ENCODE measurements at regions not wholly inside any gene's neighbourhood (a gene's known extent, or its start where the extent isn't known, plus 50 kb on each side); places are given as distances from the start of the nearest gene placed in this dataset.

GRCh38 chr10:29694121-29694520 is 59.4 kb upstream of the SVIL start:
- 88% methylated on average over 3 of the region's 3 CpGs for WGBS (ENCODE audit: low lambda C conversion rate)
- ATAC-seq (no peak), DNase-seq (ENCODE audit: low spot score) (no peak), FAIRE-seq (no peak)
- no peak overlapping the region for H3K27ac ChIP-seq (ENCODE audit: extremely low read length, insufficient read depth, low read length)
- H4K20me1 ChIP-seq (ENCODE audit: insufficient read depth, low read length) = no peaks in the 10 kb centered on the region
- no peak overlapping the region for H3K9ac ChIP-seq (ENCODE audit: insufficient read depth, low read depth, low read length)
- ChIA-PET POLR2A (no interaction called here), CTCF (ENCODE audit: low intra/inter-chr PET ratio, low total read pairs) (no interaction called here)
- no peaks in the 10 kb centered on the region for H3K36me3 ChIP-seq (replicated peaks in 1 of 2; ENCODE audit: control insufficient read depth in 1 of 2, insufficient read depth in 2 of 2, low read length in 2 of 2)
- TF ChIP-seq ZGPAT (CRISPR knock-in tag; IDR thresholded peaks at IDR 0.05) (no peak), TMF1 (CRISPR knock-in tag; IDR thresholded peaks at IDR 0.05; ENCODE audit: low read depth) (no peak), NFKB2 (CRISPR knock-in tag; IDR thresholded peaks at IDR 0.05; ENCODE audit: borderline replicate concordance) (no peak), ZNF558 (CRISPR knock-in tag; IDR thresholded peaks at IDR 0.05; ENCODE audit: borderline replicate concordance) (no peak), SIN3A (IDR thresholded peaks at IDR 0.05; ENCODE audit: borderline replicate concordance, low read depth, low read length) (no peak), SP1 (IDR thresholded peaks at IDR 0.05) (no peak), SP1 (CRISPR knock-in tag; IDR thresholded peaks at IDR 0.05) (no peak)
- H3K79me2 ChIP-seq (ENCODE audit: insufficient read depth, low read length) = peaks cover 3% of the 10 kb centered on the region
- H3K4me2 ChIP-seq (ENCODE audit: low read depth, low read length) = no peak overlapping the region
- in situ Hi-C loops (cut with HindIII; ENCODE audit: extremely low pct_ligation_motif_present, low pct_unique_long_range_greater_than_20kb) = no loop called here
- H3K4me3 ChIP-seq (replicated peaks in 1 of 3; ENCODE audit: insufficient read depth in 1 of 3, low read depth in 2 of 3, low read length in 3 of 3) = no peak overlapping the region
- no peak overlapping the region for H2AFZ ChIP-seq (ENCODE audit: low read length)
- BruUV-seq (replicated peaks) = no TSS peak
- H3K4me1 ChIP-seq (ENCODE audit: insufficient read depth, low read length) = peaks cover 4% of the 10 kb centered on the region; the same call in 1 of the 2 replicates
- H3K9me3 ChIP-seq (ENCODE audit: low read length) = no peaks in the 10 kb centered on the region
- intact Hi-C loops (cut with micrococcal nuclease; ENCODE audit: unreplicated experiment) = no loop called here
- no peaks in the 10 kb centered on the region for H3K27me3 ChIP-seq (ENCODE audit: control insufficient read depth in 1 of 2, insufficient read depth in 2 of 2, low read length in 2 of 2)

GRCh38 chr10:29692121-29692539 is 57.4 kb upstream of the SVIL start:
- ATAC-seq (no peak), DNase-seq (ENCODE audit: low spot score) (no peak), FAIRE-seq (no peak)
- H3K4me2 ChIP-seq (ENCODE audit: low read depth, low read length) = no peak overlapping the region
- no peaks in the 10 kb centered on the region for H3K9me3 ChIP-seq (ENCODE audit: low read length)
- H3K27ac ChIP-seq (ENCODE audit: extremely low read length, insufficient read depth, low read length) = no peak overlapping the region
- H3K79me2 ChIP-seq (ENCODE audit: insufficient read depth, low read length) = peaks cover 3% of the 10 kb centered on the region
- intact Hi-C loops (cut with micrococcal nuclease; ENCODE audit: unreplicated experiment) = no loop called here
- no peak overlapping the region for H3K9ac ChIP-seq (ENCODE audit: insufficient read depth, low read depth, low read length)
- H3K4me3 ChIP-seq (replicated peaks in 1 of 3; ENCODE audit: insufficient read depth in 1 of 3, low read depth in 2 of 3, low read length in 3 of 3) = no peak overlapping the region
- peaks cover 8% of the 10 kb centered on the region; the same call in 1 of the 2 replicates for H3K4me1 ChIP-seq (ENCODE audit: insufficient read depth, low read length)
- WGBS (ENCODE audit: low lambda C conversion rate) = 94% methylated on average over 5 of the region's 5 CpGs
- ChIA-PET CTCF (ENCODE audit: low intra/inter-chr PET ratio, low total read pairs) (no interaction called here), POLR2A (no interaction called here)
- no peaks in the 10 kb centered on the region for H3K36me3 ChIP-seq (replicated peaks in 1 of 2; ENCODE audit: control insufficient read depth in 1 of 2, insufficient read depth in 2 of 2, low read length in 2 of 2)
- no peak overlapping the region for H2AFZ ChIP-seq (ENCODE audit: low read length)
- H3K27me3 ChIP-seq (ENCODE audit: control insufficient read depth in 1 of 2, insufficient read depth in 2 of 2, low read length in 2 of 2) = no peaks in the 10 kb centered on the region
- no TSS peak for BruUV-seq (replicated peaks)
- H4K20me1 ChIP-seq (ENCODE audit: insufficient read depth, low read length) = no peaks in the 10 kb centered on the region
- in situ Hi-C loops (cut with HindIII; ENCODE audit: extremely low pct_ligation_motif_present, low pct_unique_long_range_greater_than_20kb) = no loop called here
- TF ChIP-seq TAF15 (IDR thresholded peaks at IDR 0.05; ENCODE audit: low read depth, low read length, poor library complexity, severe bottlenecking) = no peak
- no peak for TF ChIP-seq NR2C2 (CRISPR knock-in tag; IDR thresholded peaks at IDR 0.05; ENCODE audit: borderline replicate concordance)
- no peak for TF ChIP-seq SKIL (CRISPR knock-in tag; IDR thresholded peaks at IDR 0.05; ENCODE audit: borderline replicate concordance)
- no peak for TF ChIP-seq ZNF784 (CRISPR knock-in tag; IDR thresholded peaks at IDR 0.05; ENCODE audit: borderline replicate concordance)
- TF ChIP-seq ZNF557 (CRISPR knock-in tag; IDR thresholded peaks at IDR 0.05) = no peak
- no peak for TF ChIP-seq MIER2 (CRISPR knock-in tag; IDR thresholded peaks at IDR 0.05)
- no peak for TF ChIP-seq ZNF460 (CRISPR knock-in tag; IDR thresholded peaks at IDR 0.05; ENCODE audit: borderline replicate concordance)
- no peak for TF ChIP-seq ZFP90 (CRISPR knock-in tag; IDR thresholded peaks at IDR 0.05; ENCODE audit: borderline replicate concordance)
- TF ChIP-seq ZNF296 (CRISPR knock-in tag; conservative IDR thresholded peaks at IDR 0.05) = no peak
- no peak for TF ChIP-seq ZNF883 (CRISPR knock-in tag; IDR thresholded peaks at IDR 0.05; ENCODE audit: not compliant biosample characterization)
